ENCODE measurements at regions not wholly inside any gene's neighbourhood (a gene's known extent, or its start where the extent isn't known, plus 50 kb on each side); places are given as distances from the start of the nearest gene placed in this dataset.
"Not testable (repeated sequence)": the region's sequence is repeated elsewhere in the genome, so short reads cannot be mapped to it uniquely, and the experiment has no call there.

DNA sequence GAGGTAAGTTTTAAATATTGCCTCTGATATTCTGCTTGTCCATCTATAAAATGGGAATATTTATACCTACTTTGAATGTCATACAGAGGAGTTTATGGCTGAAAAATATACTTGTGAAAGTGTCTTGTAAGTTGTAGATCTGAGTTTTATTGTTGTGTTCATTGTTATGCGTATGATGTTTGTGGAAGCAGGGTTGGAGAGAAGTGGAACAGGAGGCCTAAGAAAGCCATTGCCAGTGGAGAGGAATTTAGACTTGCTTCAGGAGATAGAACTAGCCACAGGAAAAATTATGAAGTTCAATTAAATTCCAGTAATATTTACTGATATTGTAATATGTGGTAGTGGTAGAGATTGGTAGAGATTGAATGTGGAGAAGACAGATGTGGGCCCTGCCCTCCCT lies 491.9 kb upstream of the FANCL start:
- no peak for DNase-seq (ENCODE audit: low read depth in 4 of 4, low spot score in 3 of 4)

DNA sequence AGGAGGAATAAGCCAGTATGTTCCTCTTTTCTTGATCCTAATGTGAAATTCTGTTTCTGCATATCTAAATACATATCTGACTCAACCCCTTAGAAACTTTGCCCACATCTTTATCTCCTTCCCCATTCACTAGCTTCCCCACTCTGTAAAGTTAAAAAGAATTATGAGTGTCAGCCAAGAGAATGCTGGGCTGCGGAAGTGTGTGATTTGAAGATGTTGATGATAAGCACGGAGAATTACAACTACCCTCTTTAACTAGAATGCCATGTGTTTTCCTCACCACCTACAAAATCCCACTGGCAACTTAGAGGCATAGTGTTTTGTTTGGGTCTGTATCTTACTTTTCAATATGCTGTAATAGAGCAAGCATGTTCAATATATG lies 490.4 kb upstream of the FANCL start:
- no peak for DNase-seq (ENCODE audit: low read depth in 4 of 4, low spot score in 3 of 4)

DNA sequence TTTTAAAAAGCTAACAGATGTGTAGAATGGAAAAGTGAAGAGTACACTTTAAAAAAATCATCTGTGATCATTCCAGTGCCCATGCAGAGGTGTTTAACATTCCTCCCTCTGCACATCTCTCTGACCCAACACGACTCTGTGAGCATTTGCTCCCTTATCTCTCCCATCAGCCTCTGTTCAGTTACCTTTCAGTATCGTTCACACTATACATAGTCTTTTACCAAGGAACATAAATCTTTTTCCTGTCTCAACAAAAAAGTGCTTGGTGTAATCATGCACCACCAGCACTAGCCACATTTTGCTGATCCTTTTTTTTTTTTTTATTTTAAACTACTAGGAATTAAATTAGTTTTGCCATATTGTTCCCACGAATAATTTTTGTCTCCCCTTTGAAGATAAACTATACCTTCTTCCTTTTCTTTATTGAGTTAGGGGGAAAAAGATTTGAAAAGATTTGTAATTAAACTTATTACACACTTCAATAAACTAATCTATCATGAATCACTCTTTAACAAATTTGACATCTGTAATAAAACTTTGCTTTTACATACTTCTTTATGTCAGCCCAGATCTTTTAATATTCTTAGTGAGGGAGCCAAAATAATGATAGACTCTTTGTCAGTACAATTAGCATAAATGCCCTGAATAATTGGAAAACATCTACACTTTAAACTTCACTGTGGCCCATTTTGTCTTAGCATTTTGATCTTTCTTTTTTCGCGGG lies 489.8 kb upstream of the FANCL start:
- DNase-seq (ENCODE audit: low read depth in 4 of 4, low spot score in 3 of 4) = no peak

DNA sequence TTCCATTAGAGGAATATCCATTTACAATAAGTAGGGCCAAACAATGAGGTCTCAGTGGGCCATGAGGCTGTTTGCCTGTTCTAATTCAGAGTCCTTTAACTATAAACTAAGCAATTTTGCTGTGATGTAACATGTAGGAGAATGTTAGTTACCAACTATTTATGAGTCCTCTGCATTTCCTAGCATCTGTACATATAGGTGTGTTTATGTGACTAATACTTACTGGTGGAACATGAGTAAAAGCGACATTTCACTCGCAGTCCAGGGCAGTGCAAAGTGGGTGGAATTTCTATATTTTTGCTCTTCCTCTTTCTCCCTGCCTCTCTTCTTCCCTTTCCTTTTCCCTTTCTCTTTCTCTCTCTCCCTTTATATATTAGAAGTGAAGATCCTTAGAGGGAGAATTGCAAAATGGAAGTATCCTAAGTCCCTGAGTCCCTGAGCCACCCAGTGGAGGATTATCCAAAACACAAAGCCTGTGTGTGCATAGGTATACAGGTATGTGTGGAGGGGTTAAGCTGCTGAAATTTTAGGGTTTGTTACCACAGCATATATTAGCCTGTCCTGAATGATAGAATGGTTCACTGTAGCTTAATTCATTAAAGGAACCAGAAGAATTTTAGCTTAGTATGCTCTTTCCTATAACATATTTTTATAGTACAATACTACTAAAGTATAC lies 487.0 kb upstream of the FANCL start:
- DNase-seq (ENCODE audit: low read depth in 4 of 4, low spot score in 3 of 4) = no peak

DNA sequence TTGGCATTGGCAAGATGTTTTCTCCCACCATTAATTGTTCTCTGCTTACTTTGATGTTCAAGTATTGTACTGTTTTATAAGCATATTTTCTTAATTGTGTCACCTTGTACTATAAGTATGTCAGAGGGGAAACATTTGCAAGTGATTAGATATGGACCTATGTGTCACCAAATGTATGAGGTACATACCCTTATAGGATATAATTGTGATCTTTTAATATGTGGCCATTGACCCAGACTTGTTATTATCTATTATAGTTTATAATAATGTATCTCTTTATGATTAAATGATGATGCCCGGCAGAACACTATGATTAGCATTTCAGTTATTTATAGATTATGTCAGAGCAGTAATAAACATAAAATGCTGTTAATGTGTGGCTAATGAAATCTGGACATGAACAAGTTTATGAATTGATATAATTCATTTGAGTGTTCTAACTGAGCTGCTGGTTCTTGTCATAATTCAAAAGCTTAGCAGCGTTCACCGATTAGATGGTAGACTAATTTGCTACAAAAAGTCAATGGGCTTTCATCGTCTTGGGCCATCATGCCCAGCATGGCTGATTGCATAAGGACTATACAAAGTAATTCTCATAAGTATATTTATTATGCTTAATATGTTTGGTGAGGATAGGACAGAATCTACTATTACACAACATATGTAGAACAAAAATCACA lies 480.9 kb upstream of the FANCL start:
- no peak for DNase-seq (ENCODE audit: low read depth in 4 of 4, low spot score in 3 of 4)

- DNase-seq (ENCODE audit: low read depth in 4 of 4, low spot score in 3 of 4) = no peak
Observed at GRCh38 chr2:58720770-58721697, 479.9 kb upstream of the FANCL start.

- DNase-seq (ENCODE audit: low read depth in 4 of 4, low spot score in 3 of 4) = no peak
Observed at GRCh38 chr2:58720033-58720769, 479.1 kb upstream of the FANCL start.

DNA sequence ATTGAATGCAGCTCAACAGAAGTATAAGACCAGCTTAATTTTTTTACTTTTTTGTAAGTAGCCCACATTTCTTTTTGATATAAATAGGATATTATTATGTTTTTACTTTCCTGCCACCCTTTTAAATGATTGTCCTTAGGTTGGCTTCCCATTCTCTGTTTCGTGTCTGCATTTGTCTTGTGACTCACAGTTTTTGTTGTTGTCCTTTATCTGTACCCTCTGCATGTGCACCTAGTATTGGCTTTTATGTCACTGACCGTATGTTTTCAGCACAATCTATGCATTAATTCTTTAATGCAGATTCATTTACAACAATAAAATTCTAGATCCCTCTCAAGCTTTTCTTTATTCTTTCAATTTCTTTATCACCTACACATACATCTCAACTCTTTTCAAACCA lies 474.2 kb upstream of the FANCL start:
- DNase-seq (ENCODE audit: low read depth in 4 of 4, low spot score in 3 of 4) = no peak

DNA sequence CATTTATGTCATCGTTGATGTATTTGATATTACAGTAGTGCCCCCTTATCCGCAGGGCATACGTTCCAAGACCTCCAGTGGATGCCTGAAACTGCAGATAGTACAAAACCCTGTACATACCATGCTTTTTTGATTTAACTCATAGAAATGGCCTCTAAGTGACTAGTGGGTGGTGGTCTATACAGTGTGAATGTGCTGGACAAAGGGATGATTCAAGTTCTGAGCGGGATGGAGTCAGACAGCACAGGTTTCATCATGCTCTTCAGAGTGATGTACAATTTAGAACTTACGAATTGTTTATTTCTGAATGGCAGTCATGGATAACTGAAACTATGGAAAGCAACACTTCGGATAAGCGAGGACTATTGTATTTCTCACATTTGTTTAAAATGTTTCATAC lies 473.1 kb upstream of the FANCL start:
- DNase-seq (ENCODE audit: low read depth in 4 of 4, low spot score in 3 of 4) = no peak

DNA sequence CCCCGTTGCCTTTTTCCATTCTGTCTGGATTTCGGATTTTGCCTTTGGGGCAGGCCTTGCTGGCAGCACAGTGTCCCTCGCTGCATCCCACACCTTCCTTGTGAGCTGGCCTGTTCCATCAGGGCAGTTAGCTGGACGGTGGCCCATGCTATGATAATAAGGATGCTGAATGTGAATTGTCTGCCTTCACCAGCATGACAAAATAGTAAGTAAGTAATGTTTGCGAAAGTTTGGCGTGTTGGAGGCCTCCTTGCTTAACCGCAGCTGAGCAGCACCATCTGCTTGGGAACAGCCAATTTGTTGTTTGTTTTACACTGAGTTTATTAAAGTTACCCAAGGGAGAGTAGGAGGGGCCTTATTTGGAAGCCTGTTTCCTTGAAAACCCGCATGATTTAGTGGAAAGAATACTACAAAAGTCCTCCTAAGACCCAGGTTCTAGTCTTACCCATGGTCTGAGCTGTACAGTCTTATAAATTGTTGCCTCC lies 469.7 kb upstream of the FANCL start:
- DNase-seq (ENCODE audit: low read depth in 4 of 4, low spot score in 3 of 4) = no peak

DNA sequence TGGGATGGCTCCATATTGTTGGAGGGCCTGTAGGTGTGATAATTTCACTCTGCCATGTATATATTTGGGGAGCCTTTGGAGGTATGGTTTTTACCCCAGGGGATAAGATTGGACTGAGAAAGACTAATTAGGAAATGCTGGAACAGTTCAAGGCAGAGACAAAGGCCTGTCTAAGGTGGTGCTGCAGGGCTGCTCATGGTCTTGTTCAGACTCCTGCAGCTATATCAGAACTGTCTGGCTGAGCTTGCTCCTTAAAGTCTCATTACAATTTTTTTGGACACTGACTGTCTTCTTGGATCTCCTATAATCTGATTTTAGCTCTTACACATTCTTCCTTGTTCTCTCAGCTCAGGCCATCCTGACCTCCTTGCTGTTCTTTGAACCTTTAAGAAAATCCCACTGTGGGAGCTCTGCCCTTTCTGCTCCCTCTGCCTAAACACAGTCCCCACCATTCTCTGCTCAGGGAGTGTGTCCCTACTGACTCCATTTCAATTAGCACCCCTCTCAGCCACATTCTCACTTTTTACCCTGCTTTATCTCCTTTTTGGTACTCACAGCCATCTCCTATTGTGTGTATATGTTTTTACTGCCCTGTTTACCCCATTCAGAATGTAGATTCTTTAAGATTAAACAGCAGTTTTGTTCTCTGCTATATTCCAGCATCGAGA lies 468.7 kb upstream of the FANCL start:
- no peak for DNase-seq (ENCODE audit: low read depth in 4 of 4, low spot score in 3 of 4)

GRCh38 chr2:58709274-58709673 lies 468.1 kb upstream of the FANCL start:
- DNase-seq (ENCODE audit: low read depth in 4 of 4, low spot score in 3 of 4) = no peak

DNA sequence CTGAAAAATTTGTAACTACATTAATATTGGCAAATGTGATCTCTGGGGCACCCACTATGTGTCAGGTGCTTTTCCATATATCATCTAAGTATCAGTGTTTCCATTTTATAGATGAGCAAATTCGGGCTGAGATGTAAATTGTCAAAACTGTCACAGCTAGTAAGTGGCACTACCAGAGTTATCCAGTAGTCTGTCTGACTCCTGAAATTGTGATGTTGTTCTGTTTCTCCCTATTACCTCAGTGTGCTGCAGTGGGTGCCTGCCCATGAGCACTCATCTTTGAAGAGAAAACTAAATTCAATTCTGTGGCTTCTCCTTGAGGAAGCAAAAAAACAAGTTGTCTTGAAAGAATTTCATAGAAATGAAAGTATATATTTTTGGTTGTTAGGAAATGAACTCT lies 467.4 kb upstream of the FANCL start:
- no peak for DNase-seq (ENCODE audit: low read depth in 4 of 4, low spot score in 3 of 4)

GRCh38 chr2:58702302-58702885 lies 461.3 kb upstream of the FANCL start:
- DNase-seq (ENCODE audit: low read depth in 4 of 4, low spot score in 3 of 4) = no peak

- no peak for DNase-seq (ENCODE audit: low read depth in 4 of 4, low spot score in 3 of 4)
Observed at GRCh38 chr2:58701688-58702301, 460.7 kb upstream of the FANCL start.

GRCh38 chr2:58700591-58700990 lies 459.5 kb upstream of the FANCL start:
- no peak for DNase-seq (ENCODE audit: low read depth in 4 of 4, low spot score in 3 of 4)

GRCh38 chr2:58699411-58699810 lies 458.3 kb upstream of the FANCL start:
- DNase-seq (ENCODE audit: low read depth in 4 of 4, low spot score in 3 of 4) = no peak

DNA sequence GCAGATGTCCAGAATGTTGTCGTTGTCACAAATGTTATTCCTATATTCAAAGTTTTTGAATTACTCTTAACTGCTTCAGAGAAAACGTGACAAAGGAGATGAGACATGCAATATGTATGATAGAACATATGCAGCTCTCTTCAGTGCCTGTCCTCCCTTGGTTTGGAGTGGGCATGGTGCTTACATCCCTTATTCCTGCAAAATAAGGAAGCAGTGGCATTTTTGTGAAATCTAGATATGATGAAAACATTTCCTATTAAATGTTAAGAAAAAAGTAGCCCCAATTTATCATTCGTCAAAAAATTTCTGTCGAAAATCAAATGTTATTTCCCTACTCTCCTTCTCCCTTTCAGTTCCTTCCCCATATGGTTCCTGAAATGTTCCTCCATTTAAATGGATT lies 457.5 kb upstream of the FANCL start:
- no peak for DNase-seq (ENCODE audit: low read depth in 4 of 4, low spot score in 3 of 4)

- not testable (repeated sequence) for DNase-seq (ENCODE audit: low read depth in 4 of 4, low spot score in 3 of 4)
Observed at GRCh38 chr2:58694114-58694513, 453.0 kb upstream of the FANCL start.

Data from left renal pelvis (tissue), 4 donors.